ENCODE measurements at regions not wholly inside any gene's neighbourhood (a gene's known extent, or its start where the extent isn't known, plus 50 kb on each side); places are given as distances from the start of the nearest gene placed in this dataset.
"Not testable (repeated sequence)": the region's sequence is repeated elsewhere in the genome, so short reads cannot be mapped to it uniquely, and the experiment has no call there.

DNA sequence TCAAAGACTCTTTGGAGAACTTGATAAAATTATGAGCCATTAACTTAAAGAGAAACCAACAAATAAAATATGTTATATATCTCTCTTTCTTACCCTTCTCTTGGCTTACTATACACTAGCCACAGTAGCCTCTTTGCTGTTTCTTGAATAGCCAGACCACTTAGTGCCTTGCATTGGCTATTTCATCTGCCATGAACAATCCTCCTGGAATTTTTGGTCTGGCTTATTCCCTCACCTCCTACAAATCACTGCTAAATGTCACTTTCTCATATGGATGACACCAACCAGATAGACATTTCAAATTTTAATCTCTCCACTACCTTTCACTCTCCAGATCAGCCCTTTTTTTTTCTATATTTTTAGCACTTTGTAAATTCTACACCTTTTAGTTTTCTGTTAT is 1581.7 kb downstream of the EFNA5 start:
- no peak for DNase-seq

DNA sequence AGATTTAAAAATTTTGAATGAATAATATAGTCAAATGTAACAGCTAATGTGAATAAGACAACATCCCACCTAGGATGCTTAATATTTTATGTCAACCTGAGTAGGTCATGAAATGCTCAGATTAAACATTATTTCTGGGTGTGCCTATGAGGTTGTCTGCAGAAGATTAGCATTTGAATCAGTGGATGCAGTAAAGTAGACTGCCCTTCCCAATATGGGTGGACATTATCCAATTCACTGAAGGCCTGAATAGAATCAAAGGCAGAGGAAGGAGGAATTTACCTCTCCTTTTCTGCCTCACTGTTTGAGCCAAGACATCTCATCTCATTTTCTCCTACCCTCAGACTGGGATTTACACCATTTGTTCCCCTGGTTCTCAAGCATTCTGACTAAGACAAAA is 1582.3 kb downstream of the EFNA5 start:
- no peak for DNase-seq

DNA sequence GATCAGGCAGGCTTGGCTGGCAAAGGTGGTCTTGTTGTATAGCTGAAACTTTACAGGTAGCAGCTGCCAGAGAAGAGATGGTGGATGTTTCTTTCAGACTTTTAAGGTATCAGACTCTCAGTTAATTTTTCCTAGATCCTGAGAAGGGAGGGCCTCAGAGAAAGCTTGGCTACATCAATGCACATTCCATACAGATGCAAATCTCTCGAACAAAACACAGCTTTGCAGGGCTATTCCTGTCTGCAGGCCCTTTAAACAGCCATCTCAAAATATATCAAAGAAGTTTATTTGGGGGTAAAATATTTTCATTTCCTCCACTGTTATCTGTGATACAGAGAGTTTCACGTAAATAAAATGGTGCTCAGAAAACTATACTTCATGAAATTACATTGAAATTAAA is 1584.4 kb downstream of the EFNA5 start:
- DNase-seq: no peak

DNA sequence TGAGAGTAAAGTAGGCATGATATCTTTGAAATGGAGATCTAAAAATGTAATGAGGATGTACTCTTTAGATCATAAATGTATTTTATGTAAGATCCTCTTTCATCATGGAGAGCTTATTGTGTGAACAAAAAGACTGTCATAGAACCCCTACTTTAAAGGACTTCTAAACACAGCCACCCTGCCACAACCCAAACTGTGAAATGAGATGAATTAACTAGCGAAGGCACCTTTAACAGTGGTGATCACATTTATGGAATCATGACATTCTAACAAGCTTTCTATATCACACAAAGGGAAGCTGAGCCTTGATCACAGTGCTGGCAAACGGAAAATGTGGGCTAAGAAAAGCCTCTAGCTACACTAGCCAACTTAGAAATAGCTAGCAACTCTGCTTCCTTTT is 1585.2 kb downstream of the EFNA5 start:
- DNase-seq: no peak

DNA sequence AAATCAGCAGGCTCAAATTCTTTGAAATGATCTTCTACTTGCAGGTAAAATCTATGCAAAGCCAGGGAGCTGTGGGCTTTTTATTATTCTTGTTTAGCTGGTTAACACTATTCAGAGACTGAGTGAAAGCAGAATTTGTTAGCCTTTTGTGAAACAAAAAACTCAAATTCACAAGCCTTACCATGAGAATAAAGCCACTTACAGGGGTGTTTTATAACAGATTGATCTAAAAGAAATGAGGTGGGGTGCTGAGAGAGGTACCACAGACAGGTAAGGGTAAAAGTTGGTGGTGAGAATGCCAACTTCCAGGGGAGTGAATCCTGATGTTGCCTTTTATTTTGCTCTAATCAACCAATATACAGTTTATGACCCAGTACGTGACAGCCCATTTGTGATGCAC is 1585.6 kb downstream of the EFNA5 start:
- DNase-seq: no peak

DNA sequence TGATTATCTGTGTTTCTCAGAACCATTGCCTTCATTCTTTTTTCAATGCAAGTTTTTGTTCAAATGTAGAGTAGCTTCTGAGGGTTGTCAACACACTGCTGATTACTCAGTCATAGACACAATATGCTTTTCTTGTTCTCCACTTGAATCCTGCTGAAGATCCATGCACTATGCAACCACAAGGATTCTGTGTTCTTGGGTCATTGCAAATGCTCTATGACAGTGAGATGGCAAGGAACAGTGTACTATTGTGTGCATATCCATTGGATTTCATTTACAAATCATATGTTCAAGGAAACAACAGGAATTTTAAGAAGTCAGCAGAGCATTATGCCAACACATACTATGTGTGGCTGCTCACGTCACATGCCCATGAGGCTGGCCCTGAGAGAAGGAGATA is 1590.2 kb downstream of the EFNA5 start:
- DNase-seq: no peak

DNA sequence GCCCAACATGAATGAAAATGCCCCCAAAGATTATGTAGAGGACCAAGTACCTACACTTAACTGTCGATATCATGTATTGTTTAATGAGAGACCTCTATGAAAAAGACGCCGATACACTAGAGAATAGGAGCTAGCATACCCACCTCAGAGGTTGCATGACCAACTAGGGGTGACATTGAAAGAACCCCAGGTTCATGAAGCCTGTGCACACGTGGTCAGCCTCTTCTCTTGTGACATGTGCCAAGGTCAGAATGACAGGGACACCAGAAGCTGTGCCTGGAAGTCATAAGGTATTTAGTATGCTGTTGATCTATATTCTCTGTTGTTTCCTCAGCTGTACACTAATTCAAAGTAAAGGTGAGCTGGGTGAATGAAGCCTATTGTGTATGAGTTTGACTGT is 1594.1 kb downstream of the EFNA5 start:
- DNase-seq: no peak

DNA sequence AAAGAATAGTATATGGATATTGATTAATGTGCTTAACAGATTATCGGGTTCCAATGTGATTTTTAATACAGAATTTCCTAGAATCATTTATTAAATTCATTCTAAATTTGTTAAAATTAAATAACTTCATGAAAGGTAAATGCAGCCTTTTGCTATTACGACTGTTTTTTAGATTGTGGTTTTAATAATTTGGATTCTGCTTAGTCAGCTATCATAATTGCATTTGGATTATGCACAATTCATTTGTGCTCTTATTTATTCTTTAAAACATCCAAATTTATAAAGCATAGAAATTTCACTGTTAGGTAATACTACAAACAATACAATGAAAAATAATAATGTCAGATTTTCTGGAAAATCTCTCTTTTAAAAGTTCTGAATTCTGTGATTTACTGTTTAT is 1598.5 kb downstream of the EFNA5 start:
- DNase-seq: no peak

DNA sequence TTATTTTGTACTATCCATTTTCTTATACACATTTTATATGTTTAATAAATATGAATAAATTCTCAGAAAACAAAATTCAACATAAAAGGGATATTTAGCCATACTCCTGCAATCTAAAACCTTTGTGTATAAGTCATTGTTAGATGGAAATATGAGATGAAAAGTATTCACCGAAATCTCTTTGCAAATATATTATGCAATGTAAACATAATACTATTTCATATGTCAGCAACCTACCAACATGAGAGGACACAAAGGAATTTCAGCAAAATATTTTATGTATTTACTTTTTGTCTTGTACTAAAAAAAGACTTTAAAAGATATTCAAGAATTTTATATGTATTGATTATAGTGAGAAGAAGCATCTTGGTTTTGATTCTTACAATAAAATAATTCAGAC is 1623.4 kb downstream of the EFNA5 start:
- no peak for DNase-seq

DNA sequence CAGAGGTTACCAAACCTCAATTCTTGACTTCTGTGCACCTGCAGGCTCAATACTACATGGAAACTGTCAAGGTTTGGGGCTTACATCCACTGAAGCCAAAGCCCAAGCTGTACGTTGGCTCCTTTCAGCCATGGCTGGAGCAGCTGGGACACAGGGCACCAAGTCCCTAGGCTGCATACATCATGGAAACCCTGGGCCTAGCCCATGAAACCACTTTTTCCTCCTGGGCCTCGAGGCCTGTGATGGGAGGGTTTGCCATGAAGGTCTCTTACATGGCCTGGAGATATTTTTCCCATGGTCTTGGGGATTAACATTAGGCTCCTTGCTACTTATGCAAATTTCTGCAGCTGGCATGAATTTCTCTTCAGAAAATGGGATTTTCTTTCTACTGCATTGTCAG is 1638.7 kb downstream of the EFNA5 start:
- not testable (repeated sequence) for DNase-seq

DNA sequence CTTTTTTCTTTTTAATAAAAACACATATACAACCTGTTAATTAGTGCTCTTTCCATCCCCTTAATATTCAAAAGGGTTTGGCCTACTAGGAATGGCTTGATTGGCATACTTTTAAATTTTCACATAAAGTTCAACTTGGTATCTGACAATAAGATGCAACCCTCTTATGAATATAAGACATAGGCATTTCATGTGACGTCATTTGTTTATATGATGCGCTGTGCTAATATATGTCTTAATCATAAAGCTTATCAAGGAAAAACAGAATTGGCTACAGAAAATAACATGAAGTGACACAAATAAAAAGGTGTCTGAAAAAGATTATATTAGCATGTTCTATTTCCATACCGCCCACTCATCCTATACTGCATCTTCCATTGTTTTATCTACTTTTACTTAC is 1642.4 kb downstream of the EFNA5 start:
- no peak for DNase-seq

DNA sequence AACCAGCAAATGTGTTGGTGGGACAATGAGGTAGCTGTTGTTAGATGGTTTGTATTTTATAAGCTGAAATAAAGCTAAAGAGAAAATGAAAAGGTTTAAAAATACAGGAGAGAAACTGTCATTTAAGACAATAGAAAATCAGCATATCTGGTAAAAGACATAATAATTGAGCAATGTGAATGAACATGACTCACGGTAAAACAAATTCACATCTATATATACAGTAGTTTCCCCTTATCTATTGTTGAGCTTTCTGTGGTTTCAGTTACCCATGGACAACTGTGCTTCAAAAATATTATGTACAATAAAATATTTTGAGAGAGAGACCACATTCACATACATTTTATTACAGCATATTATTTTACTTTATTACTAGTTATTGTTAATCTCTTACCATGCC is 1649.8 kb downstream of the EFNA5 start:
- peak; percentile 38 for DNase-seq

DNA sequence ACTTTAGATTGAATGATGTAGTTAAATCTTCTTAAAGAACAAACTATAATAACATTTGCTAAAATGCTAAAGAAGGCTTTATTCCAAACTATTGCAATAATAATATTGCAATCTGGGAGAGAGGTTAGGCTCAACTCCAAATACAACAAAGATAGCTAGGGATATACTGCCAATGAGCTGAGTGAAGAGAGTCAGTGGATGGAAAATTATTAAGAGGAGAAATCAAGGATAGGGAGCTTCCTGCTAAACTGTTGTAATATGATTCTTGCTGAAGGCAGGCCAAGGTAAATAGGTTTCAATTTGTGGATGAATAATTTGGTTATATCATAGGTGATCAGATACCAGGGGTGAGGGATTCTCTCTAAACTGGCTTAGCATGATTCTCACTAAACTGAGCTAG is 1651.5 kb downstream of the EFNA5 start:
- peak; percentile 36 for DNase-seq

DNA sequence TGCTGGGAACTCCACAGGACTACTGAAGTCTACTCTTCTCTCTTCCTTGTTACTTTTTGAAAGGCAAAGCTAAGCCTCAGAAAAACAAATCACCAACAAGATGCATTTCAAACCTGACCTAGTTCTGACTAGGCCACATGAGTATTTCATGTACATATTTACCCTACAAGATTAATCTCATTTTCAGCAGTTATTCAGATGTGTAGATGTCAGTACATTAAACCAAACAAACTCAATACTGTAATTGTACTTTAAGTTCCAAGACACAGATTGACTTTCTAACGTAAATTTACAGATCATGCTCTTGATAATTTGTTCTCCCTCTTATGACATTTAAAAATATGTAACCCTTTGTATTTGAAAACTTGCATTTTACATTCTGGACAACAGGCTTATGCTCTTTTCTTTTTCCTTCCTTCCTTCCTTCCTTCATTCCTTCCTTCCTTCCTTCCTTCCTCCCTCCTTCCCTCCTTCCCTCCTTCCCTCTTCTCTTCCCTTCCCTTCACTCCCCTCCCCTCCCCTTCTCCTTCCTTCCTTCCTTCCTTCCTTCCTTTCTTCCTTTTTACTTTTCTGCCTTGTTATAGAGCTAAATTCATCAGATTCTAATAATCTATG is 1653.4 kb downstream of the EFNA5 start:
- no peak for DNase-seq

DNA sequence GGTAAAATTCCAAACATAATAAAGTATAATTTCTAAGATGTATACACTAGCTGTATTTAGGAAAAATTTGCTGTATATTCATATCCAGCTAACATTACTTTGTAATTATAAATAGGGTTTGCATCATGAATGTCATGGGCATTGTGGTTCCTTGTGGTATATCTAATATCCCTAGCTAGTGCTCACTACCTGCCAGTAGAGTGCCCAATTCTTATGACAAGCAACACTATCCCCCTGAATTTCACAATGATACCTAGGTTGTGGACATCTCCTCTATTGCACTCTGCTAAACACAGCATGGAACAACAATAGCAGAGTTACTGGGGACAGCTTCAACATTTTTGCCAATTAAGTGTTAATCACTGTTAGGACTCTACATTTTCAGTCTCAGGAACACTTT is 1656.5 kb downstream of the EFNA5 start:
- DNase-seq: no peak

DNA sequence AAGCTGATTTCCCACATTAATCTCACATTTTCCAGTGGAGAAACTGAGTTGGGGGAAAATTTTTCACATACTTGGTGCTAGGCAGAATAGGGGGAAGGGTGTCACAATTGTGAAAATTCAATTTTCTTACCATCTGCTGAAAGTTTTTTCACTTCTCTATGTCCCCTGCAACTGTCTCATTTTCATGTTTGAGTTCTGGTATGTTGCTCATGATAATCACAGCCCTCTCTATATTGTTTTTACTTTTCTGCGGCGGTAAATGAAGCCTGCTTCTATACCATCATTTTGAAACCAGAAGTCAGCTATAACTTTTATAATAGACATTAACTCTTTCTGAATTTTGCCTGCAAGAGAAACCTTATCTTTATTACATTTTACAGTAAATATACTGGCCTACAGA is 1664.5 kb downstream of the EFNA5 start:
- no peak for DNase-seq

DNA sequence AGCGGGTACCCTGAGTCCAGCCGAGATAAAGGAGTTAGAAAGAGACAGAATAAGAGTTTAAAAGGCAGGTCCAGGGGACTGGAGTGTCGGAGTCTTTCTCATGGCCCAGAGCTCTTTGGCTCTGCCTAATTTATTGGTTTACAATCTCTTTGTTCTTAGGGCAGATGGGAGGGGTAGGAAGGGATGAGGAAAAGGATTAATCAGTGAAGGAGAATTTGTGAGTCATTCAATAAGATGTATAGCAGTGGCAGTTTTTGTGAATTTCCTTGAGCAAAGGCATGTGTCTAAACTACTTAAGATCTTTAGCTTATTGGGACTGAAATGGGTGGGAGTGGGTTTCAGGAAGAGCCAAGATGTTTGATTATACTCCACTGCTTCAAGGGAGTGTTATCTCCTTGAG is 1671.7 kb downstream of the EFNA5 start:
- DNase-seq: not testable (repeated sequence)

DNA sequence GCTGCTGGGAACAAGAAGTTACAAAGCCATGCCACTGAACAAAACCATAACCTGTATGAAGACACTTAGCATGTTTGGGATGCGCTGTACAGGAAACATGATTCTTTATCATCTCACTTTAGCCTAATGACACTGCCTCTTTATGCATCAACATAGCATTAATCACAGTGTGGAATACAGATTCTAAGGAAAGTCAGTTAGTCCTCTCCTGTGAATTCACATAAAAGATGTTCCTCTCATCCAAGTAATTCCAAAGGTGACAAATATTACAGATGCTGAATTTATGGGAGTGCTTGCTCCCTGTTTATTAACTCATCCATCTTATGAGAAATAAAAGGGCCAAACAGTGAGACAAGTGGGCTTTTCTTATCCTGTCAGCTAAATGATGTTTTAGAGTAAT is 1677.7 kb downstream of the EFNA5 start:
- no peak for DNase-seq

DNA sequence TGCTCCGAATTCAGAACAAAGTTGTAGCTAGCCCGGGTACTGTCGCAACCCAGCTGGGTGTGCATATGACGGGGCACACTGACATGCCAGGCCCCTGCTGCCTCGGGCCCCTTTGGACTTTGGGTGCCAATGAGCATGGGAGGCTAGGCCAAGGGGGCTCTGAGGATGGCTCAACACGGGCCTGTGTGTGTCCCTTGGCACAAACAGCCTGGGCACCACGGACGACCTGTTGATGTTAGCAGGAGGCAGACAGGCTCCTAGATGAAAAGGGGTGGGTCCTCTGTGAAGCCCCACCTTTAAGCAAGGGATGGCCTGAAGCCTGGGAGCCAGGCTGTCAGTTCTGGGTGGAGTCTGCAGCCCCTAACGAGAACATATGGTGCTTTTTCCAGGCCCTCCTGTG is 1688.2 kb downstream of the EFNA5 start:
- DNase-seq: no peak

DNA sequence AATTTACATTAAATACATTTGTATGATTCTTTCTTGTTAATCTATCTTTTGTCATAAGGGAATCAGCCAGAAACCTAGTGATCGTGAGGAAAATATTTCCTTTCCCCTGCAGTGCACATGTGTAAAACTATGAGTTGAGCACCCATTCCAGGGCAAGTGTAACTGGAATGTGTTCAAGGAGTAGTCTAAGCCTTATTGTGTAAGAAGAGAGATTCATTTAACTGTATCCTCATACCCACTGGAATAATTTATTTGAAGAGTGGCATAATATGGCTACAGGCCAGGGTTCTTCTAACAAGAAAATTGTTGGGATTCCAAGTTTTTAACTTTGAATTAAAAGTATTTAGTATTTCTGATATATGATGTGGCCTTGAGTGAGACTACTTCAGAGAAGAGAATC is 1692.7 kb downstream of the EFNA5 start:
- DNase-seq: peak; percentile 56

DNA sequence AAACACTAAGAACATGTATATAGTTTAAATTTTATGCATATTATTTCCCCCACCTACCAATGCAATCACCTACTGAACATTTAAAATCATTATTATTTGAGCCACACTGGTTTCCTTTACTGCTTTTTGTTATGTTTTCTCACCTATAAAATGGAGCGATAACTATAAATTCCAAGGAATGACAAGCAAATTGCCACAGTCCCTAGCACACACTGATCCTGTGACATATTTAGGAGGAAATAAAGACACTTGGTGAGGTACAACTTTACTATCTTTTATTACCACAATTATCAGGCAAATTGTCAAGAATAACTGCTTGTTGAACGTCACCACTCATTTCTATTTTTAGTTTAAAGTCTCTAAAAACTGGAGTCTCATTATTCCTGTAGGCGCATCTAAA is 1693.6 kb downstream of the EFNA5 start:
- no peak for DNase-seq

DNA sequence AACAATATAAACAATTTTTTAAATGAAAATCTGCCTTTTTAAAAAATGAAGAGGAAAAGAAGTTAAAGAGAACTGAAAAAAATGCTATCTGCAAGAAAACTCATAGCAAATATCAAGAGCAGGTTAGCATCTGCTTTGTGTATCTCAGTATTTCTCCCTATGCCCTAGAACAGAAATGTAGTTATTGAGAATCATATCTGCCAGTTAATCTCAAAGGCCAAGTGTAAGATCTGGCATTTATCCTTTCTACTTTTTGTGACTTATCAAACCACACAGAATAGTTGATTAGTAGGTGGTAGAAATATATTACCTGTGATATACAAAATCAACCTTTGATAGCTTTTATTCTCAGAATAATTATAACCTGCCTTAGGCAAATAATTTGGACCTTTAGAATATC is 1699.8 kb downstream of the EFNA5 start:
- DNase-seq: no peak

DNA sequence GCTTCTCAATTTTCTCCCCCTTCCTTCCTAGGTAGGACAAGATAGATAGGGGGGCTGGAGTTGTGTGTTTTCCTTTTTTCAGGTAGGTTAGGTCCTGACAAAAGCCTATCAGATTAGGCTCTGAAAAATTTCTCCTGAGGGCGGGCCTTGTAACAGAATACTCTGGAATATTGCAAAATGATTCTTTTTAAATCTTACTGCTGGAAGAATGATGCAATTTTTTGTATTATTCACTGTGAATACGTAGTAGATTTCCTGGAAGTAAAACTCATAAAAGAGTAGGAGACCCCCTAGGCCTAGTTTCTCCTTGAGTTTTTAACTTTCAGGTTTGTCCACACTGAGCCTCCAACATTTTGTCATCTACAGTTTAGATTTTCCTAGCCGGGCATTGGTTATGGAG is 1701.8 kb downstream of the EFNA5 start:
- no peak for DNase-seq

DNA sequence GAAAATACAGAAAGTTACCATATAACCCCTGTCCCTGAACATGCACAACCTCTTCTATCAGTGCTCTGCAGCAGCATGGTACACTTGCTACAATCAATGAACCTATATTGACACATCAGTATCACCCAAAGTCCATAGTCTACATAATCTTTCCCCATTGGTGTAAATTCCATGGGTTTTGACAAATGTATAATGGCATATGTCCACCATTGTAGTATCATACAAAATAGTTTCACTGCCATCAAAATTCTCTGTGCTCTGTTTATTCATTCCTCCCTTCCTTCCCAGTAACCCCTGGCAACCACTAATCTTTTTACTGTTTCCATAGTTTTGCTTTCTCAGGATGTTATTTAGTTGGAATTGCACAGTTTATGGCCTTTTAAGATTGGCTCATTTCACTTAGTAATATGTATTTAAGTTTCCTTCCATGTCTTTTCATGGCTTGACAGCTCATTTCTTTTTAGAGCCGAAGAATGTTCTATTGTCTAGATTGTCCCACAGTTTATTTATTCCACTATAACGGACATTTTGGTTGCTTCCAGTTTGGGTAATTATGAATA is 1707.0 kb downstream of the EFNA5 start:
- no peak for DNase-seq

DNA sequence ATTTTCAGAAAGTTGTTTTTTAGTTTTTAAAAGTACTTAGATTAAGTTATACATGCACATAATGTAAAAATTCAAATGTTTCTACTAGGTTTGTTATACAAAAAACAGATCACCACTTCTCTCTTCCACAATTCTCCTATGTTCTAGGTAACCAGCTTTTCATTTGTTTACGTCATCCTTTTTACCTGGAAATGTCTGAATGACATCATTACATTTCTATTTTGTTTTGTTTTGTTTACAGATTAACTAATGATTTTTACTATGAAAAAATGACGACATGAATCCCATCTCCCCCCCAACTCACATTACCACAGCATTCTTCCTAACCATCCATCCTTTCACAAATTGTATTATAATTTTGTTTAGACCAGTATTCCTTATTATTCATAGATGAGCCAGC is 1709.2 kb downstream of the EFNA5 start:
- DNase-seq: no peak

Measured in NCI-H226 (cell line).